Kidney epithelial cell (primary cell): ENCODE measurements at regions not wholly inside any gene's neighbourhood (a gene's known extent, or its start where the extent isn't known, plus 50 kb on each side); places are given as distances from the start of the nearest gene placed in this dataset.

Experiments used
- DNase-seq: peaks from one replicate; pipeline ENCODE4 v3.0.0-alpha.2; 2010; ENCODE audit warnings: low read depth
- H3K27me3 ChIP-seq: 2 replicates; pipeline ENCODE4 v1.6.0; 2011; ENCODE audit warnings: low read length; ENCODE audit not compliant: control insufficient read depth, insufficient read depth
- H3K36me3 ChIP-seq: 2 replicates; pipeline ENCODE4 v1.5.1; 2011; ENCODE audit warnings: low read length; ENCODE audit not compliant: control insufficient read depth, insufficient read depth
- H3K4me3 ChIP-seq: 2 replicates; pipeline ENCODE4 v1.5.1; 2011; ENCODE audit warnings: low read depth, mild to moderate bottlenecking, control low read depth, low read length
- TF ChIP-seq, protein P1 (sequence below): IDR thresholded peaks from 2 replicates; pipeline ENCODE4 v1.5.1; 2011; ENCODE audit warnings: mild to moderate bottlenecking, moderate library complexity, low read length, control low read depth, inconsistent platforms; ENCODE audit not compliant: insufficient read depth, poor library complexity, severe bottlenecking

GRCh38 chr1:219498666-219499065 lies 114.2 kb downstream of the ZC3H11B start:
- H3K4me3 ChIP-seq: no peak overlapping the region
- no peak for DNase-seq
- H3K36me3 ChIP-seq: no peaks in the 10 kb centered on the region
- H3K27me3 ChIP-seq: no peaks in the 10 kb centered on the region
- TF ChIP-seq, protein P1, sequence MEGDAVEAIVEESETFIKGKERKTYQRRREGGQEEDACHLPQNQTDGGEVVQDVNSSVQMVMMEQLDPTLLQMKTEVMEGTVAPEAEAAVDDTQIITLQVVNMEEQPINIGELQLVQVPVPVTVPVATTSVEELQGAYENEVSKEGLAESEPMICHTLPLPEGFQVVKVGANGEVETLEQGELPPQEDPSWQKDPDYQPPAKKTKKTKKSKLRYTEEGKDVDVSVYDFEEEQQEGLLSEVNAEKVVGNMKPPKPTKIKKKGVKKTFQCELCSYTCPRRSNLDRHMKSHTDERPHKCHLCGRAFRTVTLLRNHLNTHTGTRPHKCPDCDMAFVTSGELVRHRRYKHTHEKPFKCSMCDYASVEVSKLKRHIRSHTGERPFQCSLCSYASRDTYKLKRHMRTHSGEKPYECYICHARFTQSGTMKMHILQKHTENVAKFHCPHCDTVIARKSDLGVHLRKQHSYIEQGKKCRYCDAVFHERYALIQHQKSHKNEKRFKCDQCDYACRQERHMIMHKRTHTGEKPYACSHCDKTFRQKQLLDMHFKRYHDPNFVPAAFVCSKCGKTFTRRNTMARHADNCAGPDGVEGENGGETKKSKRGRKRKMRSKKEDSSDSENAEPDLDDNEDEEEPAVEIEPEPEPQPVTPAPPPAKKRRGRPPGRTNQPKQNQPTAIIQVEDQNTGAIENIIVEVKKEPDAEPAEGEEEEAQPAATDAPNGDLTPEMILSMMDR: no peak

- H3K4me3 ChIP-seq: no peak overlapping the region
- no peak for DNase-seq
- no peaks in the 10 kb centered on the region for H3K36me3 ChIP-seq
- TF ChIP-seq, protein P1: no peak
- H3K27me3 ChIP-seq: no peaks in the 10 kb centered on the region
These were observed 117.0 kb downstream of the ZC3H11B start for GRCh38 chr1:219495737-219496408.

DNA sequence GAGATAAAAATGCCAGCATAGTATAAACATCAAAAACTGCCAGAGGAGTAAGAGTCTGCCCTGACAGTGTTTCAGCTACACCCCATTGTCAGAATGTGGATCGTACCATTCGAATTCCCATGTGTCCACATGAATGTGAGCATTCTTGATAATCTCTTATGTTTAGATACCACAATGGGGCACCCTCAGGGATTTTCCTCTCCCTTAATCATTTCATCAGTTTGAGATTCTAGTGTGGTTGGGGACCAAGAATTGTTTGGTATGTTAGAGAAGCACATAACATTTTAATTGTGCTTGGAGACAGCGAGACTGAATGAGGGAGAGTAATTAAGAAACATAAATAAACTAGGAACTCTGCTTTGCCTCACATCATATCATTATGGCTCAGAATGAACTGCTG lies 120.2 kb downstream of the ZC3H11B start:
- TF ChIP-seq, protein P1: no peak
- H3K27me3 ChIP-seq: no peaks in the 10 kb centered on the region
- no peaks in the 10 kb centered on the region for H3K36me3 ChIP-seq
- H3K4me3 ChIP-seq: no peak overlapping the region
- DNase-seq: no peak

GRCh38 chr1:219490566-219490965 lies 122.3 kb downstream of the ZC3H11B start:
- no peaks in the 10 kb centered on the region for H3K36me3 ChIP-seq
- no peak overlapping the region for H3K4me3 ChIP-seq
- TF ChIP-seq, protein P1: no peak
- no peaks in the 10 kb centered on the region for H3K27me3 ChIP-seq
- no peak for DNase-seq

DNA sequence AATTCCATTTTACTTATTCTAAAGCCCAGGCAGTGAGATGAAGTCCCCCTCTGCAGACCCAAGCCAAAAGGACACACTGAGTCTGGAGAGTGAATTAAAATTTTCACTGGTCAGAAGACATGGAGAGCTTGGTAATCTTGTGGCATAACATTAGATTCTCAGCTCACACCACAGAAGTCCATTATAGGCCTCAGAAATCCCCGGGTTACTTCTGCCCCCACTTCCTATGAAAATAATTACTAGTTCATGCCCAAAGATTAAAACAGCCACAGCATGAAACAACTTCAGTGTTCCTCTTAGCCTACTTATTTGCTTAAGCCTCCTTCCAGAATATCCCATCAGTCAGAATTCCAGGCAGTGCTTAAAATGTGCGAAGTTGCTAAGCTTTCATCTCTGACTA lies 123.3 kb downstream of the ZC3H11B start:
- no peak for DNase-seq
- Histone ChIP-seq H3K36me3 (no peaks in the 10 kb centered on the region), H3K4me3 (no peak overlapping the region), H3K27me3 (no peaks in the 10 kb centered on the region)
- TF ChIP-seq, protein P1: no peak

DNA sequence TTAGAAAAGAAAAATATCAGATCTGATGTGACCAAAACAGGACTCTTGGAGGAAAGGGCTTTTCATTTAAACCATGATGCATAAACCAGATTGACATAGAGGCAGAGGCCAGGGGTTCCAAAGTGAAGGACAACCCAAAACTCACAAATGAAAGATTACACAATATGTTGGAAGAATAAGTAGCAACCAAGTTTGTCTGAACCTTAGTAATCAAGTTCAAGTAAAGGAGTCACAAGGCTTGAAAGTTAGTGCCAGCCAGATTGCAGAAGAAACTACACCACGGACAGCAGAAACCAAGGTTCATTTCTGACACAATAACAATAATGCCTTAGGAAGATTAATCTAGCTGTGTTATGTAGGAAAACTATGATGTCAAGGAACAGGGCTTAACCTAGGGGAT lies 124.6 kb downstream of the ZC3H11B start:
- no peak for DNase-seq
- no peaks in the 10 kb centered on the region for H3K27me3 ChIP-seq
- H3K4me3 ChIP-seq: no peak overlapping the region
- no peaks in the 10 kb centered on the region for H3K36me3 ChIP-seq
- TF ChIP-seq, protein P1: no peak
